Common myeloid progenitor, CD34-positive (primary cell): ENCODE measurements at regions not wholly inside any gene's neighbourhood (a gene's known extent, or its start where the extent isn't known, plus 50 kb on each side); places are given as distances from the start of the nearest gene placed in this dataset.

Source experiments
- CTCF ChIA-PET: fragments of 350-600 bp; sonication (Branson Sonifier 250); formaldehyde crosslinking; loops from one replicate; lab custom pipeline; 2021; ENCODE audit warnings: antibody characterized with exemption; lab: Charles Lee
- POLR2A ChIA-PET: fragments of 350-600 bp; sonication (Branson Sonifier 250); formaldehyde crosslinking; loops from one replicate; lab custom pipeline; 2021; ENCODE audit warnings: antibody characterized with exemption; lab: Charles Lee
- DNase-seq, 3 donors: peaks; one replicate each; pipeline versions ENCODE4 v3.0.0 to v3.0.0-alpha.2; 2013
- H3K27ac ChIP-seq, 2 experiments: 1 replicate in 1 of 2; 2 replicates in 1 of 2; pipeline ENCODE4 v1.7.0; 2013; ENCODE audit warnings: inconsistent platforms in 2 of 2, low read length in 2 of 2, mild to moderate bottlenecking in 2 of 2, low read depth in 1 of 2, moderate library complexity in 1 of 2; ENCODE audit not compliant: severe bottlenecking in 2 of 2, insufficient read depth in 1 of 2, poor library complexity in 1 of 2
- H3K27me3 ChIP-seq, 5 experiments: replicated peaks in 2 of 5; 1 replicate in 3 of 5; 2 replicates in 2 of 5; pipeline versions ENCODE4 v1.6.1 to v1.7.0; 2013; ENCODE audit warnings: low read length in 4 of 5, mild to moderate bottlenecking in 2 of 5, moderate library complexity in 2 of 5, inconsistent platforms in 1 of 5; ENCODE audit not compliant: insufficient read depth in 5 of 5, control insufficient read depth in 4 of 5
- H3K36me3 ChIP-seq, 4 experiments: 1 replicate in 2 of 4; 2 replicates in 2 of 4; pipeline versions ENCODE4 v1.6.1 to v1.7.0; 2013; ENCODE audit warnings: low read length in 3 of 4, control low read depth in 1 of 4, mild to moderate bottlenecking in 1 of 4; ENCODE audit not compliant: control insufficient read depth in 4 of 4, insufficient read depth in 4 of 4
- H3K4me1 ChIP-seq, 4 experiments: 1 replicate in 3 of 4; 2 replicates in 1 of 4; pipeline versions ENCODE4 v1.6.1 to v1.7.1; 2013; ENCODE audit warnings: low read length in 3 of 4, mild to moderate bottlenecking in 3 of 4, control low read depth in 1 of 4, inconsistent platforms in 1 of 4, moderate library complexity in 1 of 4; ENCODE audit not compliant: control insufficient read depth in 4 of 4, insufficient read depth in 4 of 4; ENCODE audit errors: control extremely low read depth in 1 of 4
- H3K4me3 ChIP-seq, 7 experiments: 1 replicate in 4 of 7; 2 replicates in 3 of 7; pipeline versions ENCODE4 v1.5.1 to v1.7.0; 2013; ENCODE audit warnings: mild to moderate bottlenecking in 7 of 7, low read length in 6 of 7, moderate library complexity in 6 of 7, inconsistent platforms in 2 of 7, low read depth in 2 of 7, control low read depth in 1 of 7; ENCODE audit not compliant: insufficient read depth in 4 of 7, control insufficient read depth in 1 of 7; ENCODE audit errors: extremely low read depth in 1 of 7
- H3K9me3 ChIP-seq, 5 experiments: 1 replicate in 4 of 5; 2 replicates in 1 of 5; pipeline versions ENCODE4 v1.6.1 to v1.7.1; 2013; ENCODE audit warnings: low read length in 4 of 5, mild to moderate bottlenecking in 2 of 5, inconsistent platforms in 1 of 5, low read depth in 1 of 5, moderate library complexity in 1 of 5; ENCODE audit not compliant: control insufficient read depth in 4 of 5, insufficient read depth in 2 of 5; ENCODE audit errors: control extremely low read depth in 1 of 5
- WGBS: methylation state at CpG from one replicate; pipeline ENCODE4 v1.1.5; 2013; ENCODE audit not compliant: insufficient coverage; 5-methylcytosine and 5-hydroxymethylcytosine counted together

DNA sequence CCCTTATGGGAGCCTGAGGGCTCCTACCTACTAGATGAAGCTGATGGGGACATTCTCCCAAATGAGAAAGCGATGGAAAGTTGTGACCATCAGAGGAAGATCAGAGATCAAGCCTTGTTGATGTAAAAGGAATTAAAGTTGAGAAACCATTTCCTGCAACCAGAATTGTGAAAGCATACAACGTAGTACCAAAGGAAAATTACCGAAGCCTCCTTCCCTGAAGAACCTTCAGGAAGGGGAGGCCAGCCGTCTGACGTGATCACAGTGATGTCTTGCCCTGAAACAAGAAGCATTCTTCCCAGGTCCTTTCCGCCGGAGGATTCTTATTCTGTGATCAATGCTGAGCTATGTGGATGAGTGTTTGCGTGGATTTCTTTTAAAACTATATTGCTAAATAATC lies 211.6 kb upstream of the TNP1 start:
- DNase-seq: no peak
- H3K27ac ChIP-seq: no peak overlapping the region
- no peaks in the 10 kb centered on the region for H3K4me1 ChIP-seq
- H3K36me3 ChIP-seq: no peaks in the 10 kb centered on the region
- peaks cover 0 to 3% (median 0%) of the 10 kb centered on the region in 5 experiments for H3K9me3 ChIP-seq
- peaks cover 0 to 4% (median 0%) of the 10 kb centered on the region in 5 experiments for H3K27me3 ChIP-seq
- ChIA-PET CTCF (no interaction called here), POLR2A (no interaction called here)
- H3K4me3 ChIP-seq: no peak overlapping the region
- WGBS: 95% methylated on average over 7 of the region's 8 CpGs

DNA sequence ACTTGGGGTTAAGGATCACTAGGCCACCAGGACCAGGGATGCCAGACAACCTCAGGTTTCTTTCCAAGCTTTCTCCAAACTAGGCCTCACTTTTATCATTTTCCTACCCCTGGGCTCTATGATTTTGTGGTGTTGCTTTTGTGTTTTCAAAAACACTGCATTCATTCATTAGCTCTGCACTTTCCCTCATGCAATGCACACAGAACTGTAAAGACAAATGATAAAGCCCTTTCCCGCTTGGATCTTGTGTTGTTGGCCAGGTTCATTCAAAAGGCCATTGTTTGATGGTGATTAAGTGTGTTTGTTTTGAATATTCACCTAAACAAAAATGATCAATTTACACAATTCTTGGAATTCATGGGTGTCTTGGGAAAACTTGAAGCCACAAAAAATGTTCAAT lies 210.7 kb upstream of the TNP1 start:
- peaks cover 0 to 3% (median 0%) of the 10 kb centered on the region in 5 experiments for H3K9me3 ChIP-seq
- H3K36me3 ChIP-seq: no peaks in the 10 kb centered on the region
- H3K27me3 ChIP-seq: peaks cover 0 to 4% (median 0%) of the 10 kb centered on the region in 5 experiments
- no peaks in the 10 kb centered on the region for H3K4me1 ChIP-seq
- H3K4me3 ChIP-seq: no peak overlapping the region
- ChIA-PET CTCF (no interaction called here), POLR2A (no interaction called here)
- no peak for DNase-seq
- no peak overlapping the region for H3K27ac ChIP-seq
- WGBS: no CpG with 5 or more reads among the region's 1 CpG

DNA sequence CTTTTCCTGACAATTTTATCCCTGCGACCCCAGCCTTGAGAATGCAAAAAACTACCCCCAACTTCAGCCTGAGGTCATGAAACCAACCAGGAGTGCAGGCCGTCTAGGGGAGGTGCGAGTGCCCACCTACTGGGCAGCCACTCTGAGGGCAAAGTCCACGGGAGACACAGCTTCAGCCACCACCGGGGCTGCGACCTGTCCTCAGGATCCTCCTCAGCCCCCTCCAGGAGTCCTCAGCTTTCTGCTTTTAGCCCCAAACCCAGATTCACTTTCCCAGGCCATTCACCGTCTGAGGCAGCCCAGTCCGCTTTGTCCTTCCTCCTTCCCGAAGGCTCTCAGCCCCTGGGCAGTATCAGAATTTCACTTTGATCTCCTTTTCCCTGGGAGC lies 210.2 kb upstream of the TNP1 start:
- 100% methylated on average over 9 of the region's 9 CpGs for WGBS
- H3K9me3 ChIP-seq: peaks cover 0 to 3% (median 0%) of the 10 kb centered on the region in 5 experiments
- POLR2A ChIA-PET: no interaction called here
- no peaks in the 10 kb centered on the region for H3K4me1 ChIP-seq
- no peak overlapping the region for H3K4me3 ChIP-seq
- CTCF ChIA-PET: no interaction called here
- DNase-seq: no peak
- no peaks in the 10 kb centered on the region for H3K36me3 ChIP-seq
- peaks cover 0 to 4% (median under 1%) of the 10 kb centered on the region in 5 experiments for H3K27me3 ChIP-seq
- no peak overlapping the region for H3K27ac ChIP-seq

DNA sequence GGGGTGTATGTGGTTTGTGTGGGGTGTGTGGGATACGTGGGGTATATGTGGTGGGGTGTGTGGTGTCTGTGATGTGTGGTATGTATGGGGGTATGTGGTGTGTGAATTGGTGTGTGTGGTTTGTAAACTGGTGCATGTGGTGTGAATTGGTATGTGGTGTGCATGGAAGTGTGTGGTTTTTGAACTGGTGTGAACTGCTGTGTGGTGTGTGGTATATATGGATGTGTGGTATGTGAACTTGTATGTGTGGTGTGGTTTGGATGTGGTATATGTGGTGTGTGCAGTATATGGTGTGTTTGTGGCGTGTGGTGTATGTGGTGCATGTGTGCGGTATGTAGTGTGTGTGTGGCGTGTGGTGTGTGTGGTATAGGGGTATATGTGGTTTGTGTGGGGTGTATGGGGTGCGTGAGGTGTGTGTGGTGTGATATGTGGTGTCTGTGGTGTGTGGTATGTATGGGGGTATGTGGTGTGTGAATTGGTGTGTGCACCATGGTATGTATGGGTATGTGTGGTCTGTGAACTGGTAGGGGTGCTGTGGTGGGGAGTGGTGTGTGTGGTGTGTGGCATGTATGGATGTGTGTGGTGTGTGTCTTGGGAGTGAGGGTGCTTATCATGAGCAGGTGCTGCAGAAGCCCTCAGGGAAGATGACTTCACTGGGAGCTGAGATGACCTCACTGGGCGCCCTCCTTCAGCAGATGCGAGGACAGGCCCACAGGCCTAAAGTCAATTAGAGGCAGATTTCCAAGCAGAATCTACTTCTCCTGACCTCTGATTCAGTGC lies 209.6 kb upstream of the TNP1 start:
- ChIA-PET POLR2A (no interaction called here), CTCF (no interaction called here)
- WGBS: 99% methylated on average over 6 of the region's 7 CpGs
- H3K4me1 ChIP-seq: no peaks in the 10 kb centered on the region
- DNase-seq: no peak
- peaks cover 0 to 8% (median 0%) of the 10 kb centered on the region in 5 experiments for H3K27me3 ChIP-seq
- no peaks in the 10 kb centered on the region for H3K36me3 ChIP-seq
- no peak overlapping the region for H3K27ac ChIP-seq
- H3K9me3 ChIP-seq: peaks cover 0 to 3% (median 0%) of the 10 kb centered on the region in 5 experiments
- no peak overlapping the region for H3K4me3 ChIP-seq

DNA sequence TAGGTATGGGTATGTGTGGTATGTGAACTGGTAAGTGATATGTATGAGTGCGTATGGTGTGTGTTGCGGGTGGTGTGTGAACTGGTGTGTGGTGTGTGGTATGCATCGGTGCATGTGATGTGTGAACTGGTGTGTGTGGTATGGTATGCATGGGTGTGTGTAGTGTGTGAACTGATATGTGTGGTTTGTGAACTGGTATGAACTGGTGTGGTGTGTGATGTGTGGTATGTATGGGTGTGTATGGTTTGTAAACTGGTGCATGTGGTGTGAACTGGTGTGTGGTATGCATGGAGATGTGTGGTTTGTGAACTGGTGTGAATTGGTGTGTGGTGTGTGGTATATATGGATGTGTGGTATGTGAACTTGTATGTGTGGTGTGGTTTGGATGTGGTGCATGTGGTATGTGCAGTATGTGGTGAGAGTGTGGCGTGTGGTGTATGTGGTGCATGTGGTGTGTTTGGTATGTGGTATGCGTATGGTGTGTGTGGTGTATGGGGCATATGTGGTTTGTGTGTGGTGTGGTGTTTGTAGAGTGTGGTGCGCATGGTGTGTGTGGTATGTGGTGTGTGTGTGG lies 208.9 kb upstream of the TNP1 start:
- no peak for DNase-seq
- H3K27me3 ChIP-seq: peaks cover 0 to 8% (median 3%) of the 10 kb centered on the region in 5 experiments
- H3K4me3 ChIP-seq: no peak overlapping the region
- ChIA-PET POLR2A (no interaction called here), CTCF (no interaction called here)
- no peaks in the 10 kb centered on the region for H3K4me1 ChIP-seq
- no peak overlapping the region for H3K27ac ChIP-seq
- peaks cover 0 to 3% (median 0%) of the 10 kb centered on the region in 5 experiments for H3K9me3 ChIP-seq
- WGBS: 97% methylated on average over 3 of the region's 6 CpGs
- H3K36me3 ChIP-seq: no peaks in the 10 kb centered on the region

DNA sequence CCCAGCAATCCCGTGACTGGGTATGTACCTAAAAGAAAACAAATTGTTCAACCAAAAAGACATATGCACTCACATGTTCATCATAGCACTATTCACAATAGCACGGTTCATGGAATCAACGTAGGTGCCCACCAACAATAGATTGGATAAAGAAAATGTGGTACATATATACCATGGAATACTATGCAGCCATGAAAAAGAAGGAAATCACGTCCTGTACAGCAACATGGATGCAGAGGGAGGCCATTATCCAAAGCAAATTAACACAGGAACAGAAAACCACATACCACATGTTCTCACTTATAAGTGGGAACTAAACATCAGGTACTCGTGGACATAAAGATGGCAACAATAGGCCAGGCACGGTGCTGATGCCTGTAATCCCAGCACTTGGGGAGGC lies 207.9 kb upstream of the TNP1 start:
- DNase-seq: no peak
- CTCF ChIA-PET: no interaction called here

More for the DNA sequence above, 207.9 kb upstream of the TNP1 start:
- Histone ChIP-seq H3K27me3 (peaks cover 0 to 9% (median 5%) of the 10 kb centered on the region in 5 experiments), H3K9me3 (peaks cover 0 to 3% (median 0%) of the 10 kb centered on the region in 5 experiments), H3K4me1 (no peaks in the 10 kb centered on the region), H3K4me3 (no peak overlapping the region), H3K36me3 (no peaks in the 10 kb centered on the region), H3K27ac (no peak overlapping the region)
- WGBS: 90% methylated on average over 2 of the region's 6 CpGs
- POLR2A ChIA-PET: no interaction called here
